ENCODE measurements at regions not wholly inside any gene's neighbourhood (a gene's known extent, or its start where the extent isn't known, plus 50 kb on each side); places are given as distances from the start of the nearest gene placed in this dataset.

- TF ChIP-seq, protein P1, sequence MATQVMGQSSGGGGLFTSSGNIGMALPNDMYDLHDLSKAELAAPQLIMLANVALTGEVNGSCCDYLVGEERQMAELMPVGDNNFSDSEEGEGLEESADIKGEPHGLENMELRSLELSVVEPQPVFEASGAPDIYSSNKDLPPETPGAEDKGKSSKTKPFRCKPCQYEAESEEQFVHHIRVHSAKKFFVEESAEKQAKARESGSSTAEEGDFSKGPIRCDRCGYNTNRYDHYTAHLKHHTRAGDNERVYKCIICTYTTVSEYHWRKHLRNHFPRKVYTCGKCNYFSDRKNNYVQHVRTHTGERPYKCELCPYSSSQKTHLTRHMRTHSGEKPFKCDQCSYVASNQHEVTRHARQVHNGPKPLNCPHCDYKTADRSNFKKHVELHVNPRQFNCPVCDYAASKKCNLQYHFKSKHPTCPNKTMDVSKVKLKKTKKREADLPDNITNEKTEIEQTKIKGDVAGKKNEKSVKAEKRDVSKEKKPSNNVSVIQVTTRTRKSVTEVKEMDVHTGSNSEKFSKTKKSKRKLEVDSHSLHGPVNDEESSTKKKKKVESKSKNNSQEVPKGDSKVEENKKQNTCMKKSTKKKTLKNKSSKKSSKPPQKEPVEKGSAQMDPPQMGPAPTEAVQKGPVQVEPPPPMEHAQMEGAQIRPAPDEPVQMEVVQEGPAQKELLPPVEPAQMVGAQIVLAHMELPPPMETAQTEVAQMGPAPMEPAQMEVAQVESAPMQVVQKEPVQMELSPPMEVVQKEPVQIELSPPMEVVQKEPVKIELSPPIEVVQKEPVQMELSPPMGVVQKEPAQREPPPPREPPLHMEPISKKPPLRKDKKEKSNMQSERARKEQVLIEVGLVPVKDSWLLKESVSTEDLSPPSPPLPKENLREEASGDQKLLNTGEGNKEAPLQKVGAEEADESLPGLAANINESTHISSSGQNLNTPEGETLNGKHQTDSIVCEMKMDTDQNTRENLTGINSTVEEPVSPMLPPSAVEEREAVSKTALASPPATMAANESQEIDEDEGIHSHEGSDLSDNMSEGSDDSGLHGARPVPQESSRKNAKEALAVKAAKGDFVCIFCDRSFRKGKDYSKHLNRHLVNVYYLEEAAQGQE (IDR thresholded peaks at IDR 0.05; ENCODE audit: insufficient read depth in 1 of 2, low read depth in 2 of 2, low read length in 2 of 2): no peak
- TF ChIP-seq POLR2AphosphoS5 (IDR thresholded peaks at IDR 0.05; ENCODE audit: low read depth, low read length) (no peak), FOXP2 (optimal IDR thresholded peaks at IDR 0.05; ENCODE audit: borderline replicate concordance, extremely low read depth, extremely low read length, insufficient read depth) (no peak), TAF1 (IDR thresholded peaks at IDR 0.05; ENCODE audit: borderline replicate concordance, insufficient read depth, low read length) (no peak)
Measured at GRCh38 chr10:128469515-128469914, 343.3 kb upstream of the MKI67 start.

Data from PFSK-1 (cell line).